Cardiac muscle cell (in vitro differentiated cells and primary cell): ENCODE measurements at regions not wholly inside any gene's neighbourhood (a gene's known extent, or its start where the extent isn't known, plus 50 kb on each side); places are given as distances from the start of the nearest gene placed in this dataset.

ENCODE experiments used
- DNase-seq, 2 donors: peaks; one replicate each; pipeline versions ENCODE4 v3.0.0 to v3.0.0-alpha.2; 2010 to 2017; ENCODE audit warnings: low read depth in 1 of 2, low spot score in 1 of 2
- H3K27ac ChIP-seq: fragments of 200-600 bp; sonication (generic); 2 replicates; pipeline ENCODE4 v1.5.1; 2016
- H3K27me3 ChIP-seq: fragments of 200-600 bp; sonication (generic); 2 replicates; pipeline ENCODE4 v1.6.0; 2016; ENCODE audit warnings: control low read depth
- H3K36me3 ChIP-seq: fragments of 200-600 bp; sonication (generic); 2 replicates; pipeline ENCODE4 v1.5.1; 2016; ENCODE audit warnings: control low read depth
- H3K4me1 ChIP-seq: fragments of 200-600 bp; sonication (generic); 2 replicates; pipeline ENCODE4 v1.8.1; 2017; ENCODE audit warnings: low read depth, mild to moderate bottlenecking, mixed run types
- H3K4me3 ChIP-seq: fragments of 200-600 bp; sonication (generic); 2 replicates; pipeline ENCODE4 v1.5.1; 2016; ENCODE audit warnings: mild to moderate bottlenecking
- H3K9me3 ChIP-seq: fragments of 200-600 bp; sonication (generic); 2 replicates; pipeline ENCODE4 v1.5.1; 2017; ENCODE audit warnings: low read depth, mild to moderate bottlenecking, control low read depth
- TF ChIP-seq, protein P1 (sequence below): IDR thresholded peaks from 2 replicates; pipeline ENCODE4 v1.5.1; 2012; ENCODE audit warnings: low read depth, mild to moderate bottlenecking, low read length

DNA sequence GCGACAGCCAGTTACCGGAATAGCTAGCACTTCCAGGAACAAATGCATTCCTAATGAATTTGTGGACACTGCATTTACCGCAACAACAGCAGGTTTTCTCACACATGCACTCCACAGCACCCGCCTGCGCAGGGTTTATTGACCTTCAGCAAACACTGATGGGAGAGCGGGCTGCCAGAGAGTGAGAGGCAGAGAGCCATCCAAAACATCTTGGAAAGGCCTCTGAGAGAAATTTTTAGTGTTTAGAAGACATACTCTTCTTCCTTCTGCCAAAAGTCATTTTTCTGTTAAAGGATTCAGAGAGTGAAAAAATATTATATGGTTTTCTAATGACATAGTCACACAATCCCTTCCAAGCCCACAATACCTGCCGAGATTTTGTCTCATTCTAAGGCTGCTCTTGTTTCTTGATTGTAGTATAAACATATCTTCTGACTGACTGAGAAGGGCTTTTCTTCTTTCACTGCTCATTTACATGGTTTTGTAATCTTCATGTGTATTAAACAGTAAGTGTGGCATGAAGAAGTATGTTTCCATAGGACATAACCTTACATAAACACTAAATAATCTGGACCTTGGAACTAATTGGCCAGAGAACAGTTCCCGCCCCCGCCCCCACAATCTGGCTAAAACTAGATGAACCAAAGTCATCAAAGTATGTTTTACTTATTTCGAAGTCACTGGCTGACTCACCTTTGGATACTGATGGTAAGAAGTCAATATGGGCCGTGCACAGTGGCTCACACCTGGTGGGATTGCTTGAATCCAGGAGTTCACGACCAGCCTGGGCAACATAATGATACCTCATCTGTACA lies 432.5 kb upstream of the MEF2C start:
- no peaks in the 10 kb centered on the region for H3K36me3 ChIP-seq
- H3K9me3 ChIP-seq, result no peaks in the 10 kb centered on the region
- no peak overlapping the region for H3K4me3 ChIP-seq
- H3K4me1 ChIP-seq, result peaks cover 31% of the 10 kb centered on the region
- TF ChIP-seq, protein P1, sequence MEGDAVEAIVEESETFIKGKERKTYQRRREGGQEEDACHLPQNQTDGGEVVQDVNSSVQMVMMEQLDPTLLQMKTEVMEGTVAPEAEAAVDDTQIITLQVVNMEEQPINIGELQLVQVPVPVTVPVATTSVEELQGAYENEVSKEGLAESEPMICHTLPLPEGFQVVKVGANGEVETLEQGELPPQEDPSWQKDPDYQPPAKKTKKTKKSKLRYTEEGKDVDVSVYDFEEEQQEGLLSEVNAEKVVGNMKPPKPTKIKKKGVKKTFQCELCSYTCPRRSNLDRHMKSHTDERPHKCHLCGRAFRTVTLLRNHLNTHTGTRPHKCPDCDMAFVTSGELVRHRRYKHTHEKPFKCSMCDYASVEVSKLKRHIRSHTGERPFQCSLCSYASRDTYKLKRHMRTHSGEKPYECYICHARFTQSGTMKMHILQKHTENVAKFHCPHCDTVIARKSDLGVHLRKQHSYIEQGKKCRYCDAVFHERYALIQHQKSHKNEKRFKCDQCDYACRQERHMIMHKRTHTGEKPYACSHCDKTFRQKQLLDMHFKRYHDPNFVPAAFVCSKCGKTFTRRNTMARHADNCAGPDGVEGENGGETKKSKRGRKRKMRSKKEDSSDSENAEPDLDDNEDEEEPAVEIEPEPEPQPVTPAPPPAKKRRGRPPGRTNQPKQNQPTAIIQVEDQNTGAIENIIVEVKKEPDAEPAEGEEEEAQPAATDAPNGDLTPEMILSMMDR, result no peak
- DNase-seq, result peak in 1 of 2 donors; percentile 48
- H3K27me3 ChIP-seq, result no peaks in the 10 kb centered on the region
- H3K27ac ChIP-seq, result peak overlapping the region; percentile 80

DNA sequence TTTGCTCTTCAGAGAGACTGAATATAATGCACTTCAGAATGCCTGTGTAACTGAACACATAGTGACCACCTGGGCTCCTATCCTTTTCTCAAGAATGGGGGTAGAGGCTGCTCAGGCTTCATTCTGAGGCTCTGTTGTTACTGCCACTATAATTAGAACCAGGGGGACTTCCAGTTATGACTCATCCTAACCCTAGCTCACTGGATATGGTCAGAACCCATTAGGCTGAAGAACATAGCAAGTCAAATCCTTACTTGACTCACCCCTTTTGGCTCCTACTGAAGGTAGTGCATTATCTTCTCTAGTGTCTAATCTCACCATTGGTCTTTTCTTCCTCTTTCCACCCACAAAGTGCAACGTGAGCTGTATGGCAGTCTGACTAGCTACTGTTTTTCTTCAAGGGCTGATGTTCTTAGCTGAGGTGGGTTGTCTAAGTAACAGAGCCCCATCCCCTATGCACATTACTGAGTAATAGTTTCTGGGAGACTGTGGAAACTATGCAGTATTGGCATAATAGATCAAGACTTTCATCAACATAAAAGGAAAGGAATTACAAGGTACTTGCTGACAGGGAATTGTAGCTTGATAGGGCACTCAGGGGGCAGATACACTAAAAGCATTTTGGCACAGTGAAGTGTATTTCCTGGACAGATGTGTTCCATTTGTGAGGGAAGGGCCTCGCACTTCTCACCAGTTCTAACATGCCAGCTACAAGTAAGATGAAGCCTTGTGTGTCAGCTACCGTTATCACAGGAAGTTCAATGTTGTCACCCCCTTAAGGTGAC lies 431.0 kb upstream of the MEF2C start:
- H3K4me3 ChIP-seq, result no peak overlapping the region
- peak; percentile 60 to 62 for DNase-seq
- H3K4me1 ChIP-seq, result peaks cover 31% of the 10 kb centered on the region
- H3K27me3 ChIP-seq, result no peaks in the 10 kb centered on the region
- TF ChIP-seq, protein P1, result no peak
- no peaks in the 10 kb centered on the region for H3K36me3 ChIP-seq
- no peaks in the 10 kb centered on the region for H3K9me3 ChIP-seq
- H3K27ac ChIP-seq, result peak overlapping the region; percentile 80

DNA sequence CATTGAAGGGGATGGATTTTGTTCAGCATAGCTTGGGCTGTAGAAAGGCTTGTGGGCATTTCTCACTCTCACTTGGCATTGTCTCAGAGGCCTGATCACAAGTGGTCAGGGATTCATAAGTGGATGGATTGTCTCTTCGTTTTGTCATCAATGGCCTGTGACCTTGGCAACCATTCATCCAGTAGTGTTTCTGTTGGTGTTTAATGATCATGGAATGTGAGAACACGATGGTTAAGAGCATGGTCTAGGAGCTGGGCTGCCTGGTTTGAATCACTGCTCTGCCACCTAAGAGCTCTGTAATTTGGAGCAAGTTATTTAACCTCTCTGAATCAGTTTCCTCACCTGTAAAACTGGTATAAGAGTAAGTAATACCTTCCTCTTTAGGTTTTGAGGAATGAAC lies 430.1 kb upstream of the MEF2C start:
- no peaks in the 10 kb centered on the region for H3K36me3 ChIP-seq
- H3K4me1 ChIP-seq, result peaks cover 31% of the 10 kb centered on the region
- TF ChIP-seq, protein P1, result no peak
- H3K4me3 ChIP-seq, result no peak overlapping the region
- peak; percentile 13 to 50 for DNase-seq
- H3K27ac ChIP-seq, result peak overlapping the region; percentile 80
- no peaks in the 10 kb centered on the region for H3K27me3 ChIP-seq
- no peaks in the 10 kb centered on the region for H3K9me3 ChIP-seq

DNA sequence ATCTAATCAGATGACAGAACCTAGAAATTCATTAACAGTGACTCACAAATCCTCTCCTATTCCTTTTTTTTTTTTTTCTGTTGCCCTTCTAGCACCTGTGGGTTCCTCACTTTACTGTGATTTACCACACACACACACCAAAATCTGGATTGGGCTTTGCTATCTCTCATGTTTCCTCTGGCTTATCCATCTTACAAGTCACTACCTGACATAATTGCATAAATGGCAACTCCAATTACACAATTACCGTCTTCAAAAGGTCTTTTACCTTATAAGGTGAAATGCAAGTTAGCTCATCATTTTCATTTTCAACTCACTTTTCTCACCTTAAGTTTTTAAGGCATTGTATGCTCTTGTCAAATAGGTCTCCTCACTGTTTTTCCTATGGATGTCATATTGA lies 426.3 kb upstream of the MEF2C start:
- no peaks in the 10 kb centered on the region for H3K9me3 ChIP-seq
- peaks cover 21% of the 10 kb centered on the region for H3K4me1 ChIP-seq
- TF ChIP-seq, protein P1, result no peak
- no peaks in the 10 kb centered on the region for H3K27me3 ChIP-seq
- H3K36me3 ChIP-seq, result no peaks in the 10 kb centered on the region
- no peak overlapping the region for H3K4me3 ChIP-seq
- H3K27ac ChIP-seq, result no peak overlapping the region
- no peak for DNase-seq

DNA sequence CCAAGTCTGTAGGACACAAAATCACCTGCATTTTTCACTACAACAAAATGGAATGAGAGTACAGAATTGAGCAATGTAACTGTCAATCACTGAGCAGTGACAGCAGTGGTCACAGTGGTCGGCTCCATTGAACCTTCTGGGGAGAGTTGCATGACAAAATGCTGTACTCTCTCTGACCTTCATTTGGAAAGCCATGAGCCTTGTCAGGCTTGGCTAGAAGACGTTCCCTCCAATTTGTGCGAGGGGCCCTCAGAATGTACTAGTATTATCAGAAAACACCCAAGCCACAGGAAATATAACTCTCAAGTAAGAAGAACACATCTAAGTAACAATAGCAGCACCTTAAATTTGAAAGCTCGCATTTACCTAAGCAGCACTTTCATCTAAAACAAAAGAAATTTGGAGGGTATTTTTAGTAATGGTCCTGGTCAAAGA lies 425.6 kb upstream of the MEF2C start:
- no peak for DNase-seq
- Histone ChIP-seq H3K27me3 (no peaks in the 10 kb centered on the region), H3K4me3 (no peak overlapping the region), H3K36me3 (no peaks in the 10 kb centered on the region), H3K4me1 (peaks cover 15% of the 10 kb centered on the region), H3K27ac (no peak overlapping the region), H3K9me3 (no peaks in the 10 kb centered on the region)
- TF ChIP-seq, protein P1, result no peak
